GM23248 (cell line): ENCODE measurements at regions not wholly inside any gene's neighbourhood (a gene's known extent, or its start where the extent isn't known, plus 50 kb on each side); places are given as distances from the start of the nearest gene placed in this dataset.
"Not testable (repeated sequence)": the region's sequence is repeated elsewhere in the genome, so short reads cannot be mapped to it uniquely, and the experiment has no call there.

ENCODE experiments used
- DNase-seq: peaks from one replicate; pipeline ENCODE4 v3.0.0-alpha.2; 2015
- H2AFZ ChIP-seq: fragments of 200-600 bp; sonication (generic); 2 replicates; pipeline ENCODE4 v1.6.1; 2016; ENCODE audit warnings: antibody characterized with exemption
- H3F3A ChIP-seq: fragments of 200-600 bp; sonication (generic); 2 replicates; pipeline ENCODE4 v1.6.1; 2016; ENCODE audit warnings: mild to moderate bottlenecking, antibody characterized with exemption, mixed run types; ENCODE audit not compliant: insufficient read depth
- H3K27ac ChIP-seq: fragments of 200-600 bp; sonication (generic); 2 replicates; pipeline ENCODE4 v1.5.1; 2016; ENCODE audit warnings: mild to moderate bottlenecking
- H3K27me3 ChIP-seq: fragments of 200-600 bp; sonication (generic); replicated peaks from 2 replicates; pipeline ENCODE4 v1.6.1; 2016; ENCODE audit warnings: mild to moderate bottlenecking; ENCODE audit not compliant: insufficient read depth
- H3K36me3 ChIP-seq: fragments of 200-600 bp; sonication (generic); 2 replicates; pipeline ENCODE4 v1.6.1; 2016; ENCODE audit warnings: low read depth, mild to moderate bottlenecking
- H3K4me1 ChIP-seq: fragments of 200-600 bp; sonication (generic); 2 replicates; pipeline ENCODE4 v1.6.1; 2016; ENCODE audit warnings: mild to moderate bottlenecking; ENCODE audit not compliant: insufficient read depth
- H3K4me2 ChIP-seq: fragments of 200-600 bp; sonication (generic); one replicate; pipeline ENCODE4 v1.6.1; 2016; ENCODE audit warnings: mild to moderate bottlenecking; ENCODE audit not compliant: unreplicated experiment
- H3K4me3 ChIP-seq: fragments of 200-600 bp; sonication (generic); 2 replicates; pipeline ENCODE4 v1.5.1; 2016; ENCODE audit warnings: mild to moderate bottlenecking
- H3K79me2 ChIP-seq: fragments of 200-600 bp; sonication (generic); 2 replicates; pipeline ENCODE4 v1.6.1; 2016; ENCODE audit warnings: mild to moderate bottlenecking; ENCODE audit not compliant: insufficient read depth
- H3K9ac ChIP-seq: fragments of 200-600 bp; sonication (generic); 2 replicates; pipeline ENCODE4 v1.6.1; 2016; ENCODE audit warnings: mild to moderate bottlenecking
- H3K9me2 ChIP-seq: fragments of 200-600 bp; sonication (generic); 2 replicates; pipeline ENCODE4 v1.6.1; 2016; ENCODE audit warnings: mixed run types, mild to moderate bottlenecking, moderate library complexity; ENCODE audit not compliant: insufficient read depth
- H3K9me3 ChIP-seq: fragments of 200-600 bp; sonication (generic); one replicate; pipeline ENCODE4 v1.6.1; 2017; ENCODE audit warnings: low read depth
- H4K20me1 ChIP-seq: fragments of 200-600 bp; sonication (generic); 2 replicates; pipeline ENCODE4 v1.6.0; 2016; ENCODE audit not compliant: insufficient read depth
- EZH2 ChIP-seq: fragments of 200-600 bp; sonication (generic); IDR thresholded peaks from 2 replicates; pipeline ENCODE4 v1.6.1; 2018; ENCODE audit warnings: antibody characterized with exemption, mild to moderate bottlenecking; ENCODE audit not compliant: insufficient read depth, poor library complexity, severe bottlenecking
- EZH2phosphoT487 ChIP-seq: fragments of 200-600 bp; sonication (generic); IDR thresholded peaks from 2 replicates; pipeline ENCODE4 v1.6.1; 2018; ENCODE audit warnings: antibody characterized with exemption, moderate library complexity, mild to moderate bottlenecking, low read depth; ENCODE audit not compliant: insufficient read depth
- WGBS, 2 experiments: methylation state at CpG; one replicate each; pipeline ENCODE4 v1.1.6; 2015 to 2017; ENCODE audit warnings: low lambda C conversion rate in 2 of 2, low coverage in 1 of 2; ENCODE audit errors: missing lambda C conversion rate in 2 of 2; 5-methylcytosine and 5-hydroxymethylcytosine counted together
- in situ Hi-C: fragments of 300-500 bp; cut with MboI; formaldehyde crosslinking; loops from 2 replicates; pipeline ENCODE4 v1.15.0; 2020

- Histone ChIP-seq H2AFZ (peak overlapping the region; percentile 51), H3K4me1 (0 out of 2 replicates have a peak, but pooled peaks cover 4% of the 10 kb centered on the region), H3K4me3 (no peak overlapping the region), H3K9ac (no peak overlapping the region), H3F3A (no peaks in the 10 kb centered on the region), H4K20me1 (no peaks in the 10 kb centered on the region), H3K9me2 (no peaks in the 10 kb centered on the region), H3K79me2 (no peaks in the 10 kb centered on the region), H3K4me2 (no peak overlapping the region), H3K27ac (no peak overlapping the region), H3K27me3 (no peaks in the 10 kb centered on the region), H3K36me3 (no peaks in the 10 kb centered on the region), H3K9me3 (no peaks in the 10 kb centered on the region)
- DNase-seq = peak; percentile 4
- 52 to 53% methylated on average over 2 of the region's 2 CpGs for WGBS, 2 experiments
- in situ Hi-C loops = no loop called here
- no peak for TF ChIP-seq EZH2phosphoT487
- TF ChIP-seq EZH2 = no peak
Observed at GRCh38 chr6:135686784-135687301, 164.7 kb upstream of the PDE7B start.

GRCh38 chr6:135688476-135688875 is 163.0 kb upstream of the PDE7B start:
- WGBS, 2 experiments = 81% methylated on average over 6 of the region's 6 CpGs
- H4K20me1 ChIP-seq, in situ Hi-C loops, H3K36me3 ChIP-seq, H3K27ac ChIP-seq, H2AFZ ChIP-seq, H3K9me3 ChIP-seq, H3K9ac ChIP-seq, H3K9me2 ChIP-seq, H3K79me2 ChIP-seq, H3K27me3 ChIP-seq, H3F3A ChIP-seq, DNase-seq, H3K4me1 ChIP-seq, H3K4me3 ChIP-seq, H3K4me2 ChIP-seq: not testable (repeated sequence)

- Histone ChIP-seq H3K27me3 (no peaks in the 10 kb centered on the region), H3K4me3 (no peak overlapping the region), H4K20me1 (no peaks in the 10 kb centered on the region), H3K9me2 (no peaks in the 10 kb centered on the region), H3K4me1 (no peaks in the 10 kb centered on the region), H3K36me3 (no peaks in the 10 kb centered on the region), H3K79me2 (no peaks in the 10 kb centered on the region), H3F3A (no peaks in the 10 kb centered on the region), H3K9ac (no peak overlapping the region), H3K9me3 (no peaks in the 10 kb centered on the region), H2AFZ (no peak overlapping the region), H3K4me2 (no peak overlapping the region), H3K27ac (no peak overlapping the region)
- no peak for DNase-seq
- WGBS, 2 experiments = 86 to 91% methylated on average over 2 of the region's 2 CpGs
- in situ Hi-C loops = no loop called here
- TF ChIP-seq EZH2phosphoT487 (no peak), EZH2 (no peak)
Observed at GRCh38 chr6:135692426-135692825, 159.1 kb upstream of the PDE7B start.

- Histone ChIP-seq H4K20me1 (no peaks in the 10 kb centered on the region), H3K4me3 (no peak overlapping the region), H3K79me2 (no peaks in the 10 kb centered on the region), H3K4me1 (no peaks in the 10 kb centered on the region), H3K9me3 (no peaks in the 10 kb centered on the region), H3F3A (no peaks in the 10 kb centered on the region), H3K4me2 (no peak overlapping the region), H3K9ac (no peak overlapping the region), H3K27ac (no peak overlapping the region), H2AFZ (no peak overlapping the region), H3K27me3 (no peaks in the 10 kb centered on the region), H3K9me2 (no peaks in the 10 kb centered on the region), H3K36me3 (no peaks in the 10 kb centered on the region)
- in situ Hi-C loops = no loop called here
- no peak for TF ChIP-seq EZH2phosphoT487
- TF ChIP-seq EZH2 = no peak
- DNase-seq = no peak
- WGBS, 2 experiments = 92 to 94% methylated on average over 7 of the region's 7 CpGs
Observed at GRCh38 chr6:135693811-135694370, 157.6 kb upstream of the PDE7B start.

GRCh38 chr6:135699705-135700104 is 151.8 kb upstream of the PDE7B start:
- Histone ChIP-seq H3K79me2 (no peaks in the 10 kb centered on the region), H3K4me3 (no peak overlapping the region), H4K20me1 (no peaks in the 10 kb centered on the region), H3K4me2 (no peak overlapping the region), H2AFZ (no peak overlapping the region), H3F3A (no peaks in the 10 kb centered on the region), H3K9me3 (no peaks in the 10 kb centered on the region), H3K27ac (no peak overlapping the region), H3K36me3 (no peaks in the 10 kb centered on the region), H3K4me1 (no peaks in the 10 kb centered on the region), H3K9ac (no peak overlapping the region), H3K27me3 (no peaks in the 10 kb centered on the region), H3K9me2 (no peaks in the 10 kb centered on the region)
- no peak for DNase-seq
- 83 to 87% methylated on average over 3 of the region's 3 CpGs for WGBS, 2 experiments
- TF ChIP-seq EZH2phosphoT487 (no peak), EZH2 (no peak)
- in situ Hi-C loops = no loop called here
